Esophagus squamous epithelium (tissue), 4 donors: ENCODE measurements at regions not wholly inside any gene's neighbourhood (a gene's known extent, or its start where the extent isn't known, plus 50 kb on each side); places are given as distances from the start of the nearest gene placed in this dataset.

Experiments
- POLR2A ChIP-seq, 4 donors: fragments of 450-650 bp; IDR thresholded peaks; one replicate each; pipeline ENCODE4 v1.6.1; 2017; ENCODE audit warnings: antibody characterized with exemption in 4 of 4, mild to moderate bottlenecking in 4 of 4, moderate library complexity in 3 of 4
- TF ChIP-seq, protein P1 (sequence below), 6 experiments: fragments of 450-650 bp in 4 of 6; fragments of 200-600 bp in 2 of 6; sonication (generic) in 2 of 6; IDR thresholded peaks; one replicate each; pipeline ENCODE4 v1.5.1; 2016 to 2019; ENCODE audit warnings: antibody characterized with exemption in 6 of 6, mild to moderate bottlenecking in 4 of 6, moderate library complexity in 4 of 6

DNA sequence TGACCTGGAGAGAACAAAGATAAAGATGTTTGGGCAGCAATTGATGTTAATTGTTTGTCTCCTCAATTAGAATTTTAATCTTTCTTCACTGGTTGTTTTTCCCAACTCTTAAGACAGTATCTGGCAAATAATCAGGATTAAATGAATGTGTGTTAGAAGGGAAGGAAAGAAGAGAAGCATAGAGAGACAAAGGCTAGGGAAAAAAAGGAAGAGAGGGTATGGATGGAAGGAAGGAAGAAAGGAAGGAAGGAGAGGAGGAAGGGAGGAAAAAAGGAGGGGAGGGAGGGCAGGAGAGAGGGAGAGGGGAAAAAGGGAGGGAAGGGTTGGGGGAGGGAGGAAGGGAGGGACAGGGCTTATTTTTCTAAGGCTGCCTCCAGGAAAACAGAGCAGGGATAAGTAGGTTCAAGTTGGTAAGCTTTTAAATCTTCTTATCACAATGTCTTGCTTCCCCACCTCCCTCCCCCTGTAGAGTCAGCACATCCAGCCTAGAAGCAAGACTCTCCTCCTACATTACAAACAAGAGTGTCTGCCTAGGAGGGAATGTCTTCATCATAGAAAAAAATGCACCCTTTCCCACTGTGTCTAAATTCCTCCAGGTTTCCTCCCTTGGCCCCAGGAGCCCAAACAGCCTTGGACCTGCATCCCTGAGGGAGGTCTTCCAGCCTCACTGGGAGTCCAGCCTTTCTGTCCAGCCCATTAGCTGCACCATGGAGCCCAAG is 447.8 kb upstream of the JARID2 start:
- TF ChIP-seq, protein P1, sequence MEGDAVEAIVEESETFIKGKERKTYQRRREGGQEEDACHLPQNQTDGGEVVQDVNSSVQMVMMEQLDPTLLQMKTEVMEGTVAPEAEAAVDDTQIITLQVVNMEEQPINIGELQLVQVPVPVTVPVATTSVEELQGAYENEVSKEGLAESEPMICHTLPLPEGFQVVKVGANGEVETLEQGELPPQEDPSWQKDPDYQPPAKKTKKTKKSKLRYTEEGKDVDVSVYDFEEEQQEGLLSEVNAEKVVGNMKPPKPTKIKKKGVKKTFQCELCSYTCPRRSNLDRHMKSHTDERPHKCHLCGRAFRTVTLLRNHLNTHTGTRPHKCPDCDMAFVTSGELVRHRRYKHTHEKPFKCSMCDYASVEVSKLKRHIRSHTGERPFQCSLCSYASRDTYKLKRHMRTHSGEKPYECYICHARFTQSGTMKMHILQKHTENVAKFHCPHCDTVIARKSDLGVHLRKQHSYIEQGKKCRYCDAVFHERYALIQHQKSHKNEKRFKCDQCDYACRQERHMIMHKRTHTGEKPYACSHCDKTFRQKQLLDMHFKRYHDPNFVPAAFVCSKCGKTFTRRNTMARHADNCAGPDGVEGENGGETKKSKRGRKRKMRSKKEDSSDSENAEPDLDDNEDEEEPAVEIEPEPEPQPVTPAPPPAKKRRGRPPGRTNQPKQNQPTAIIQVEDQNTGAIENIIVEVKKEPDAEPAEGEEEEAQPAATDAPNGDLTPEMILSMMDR (IDR thresholded peaks at IDR 0.05) = no peak
- no peak for TF ChIP-seq POLR2A (IDR thresholded peaks at IDR 0.05)
